K562 (cell line): ENCODE measurements at regions not wholly inside any gene's neighbourhood (a gene's known extent, or its start where the extent isn't known, plus 50 kb on each side); places are given as distances from the start of the nearest gene placed in this dataset.

Experiments
- CTCF ChIP-seq, 3 experiments: IDR thresholded peaks in 2 of 3; conservative IDR thresholded peaks in 1 of 3; 2 replicates each; pipeline ENCODE4 v1.5.1; 2011 to 2012; ENCODE audit warnings: low read length in 3 of 3, mild to moderate bottlenecking in 3 of 3, control low read depth in 2 of 3, improper control_type of control experiment in 1 of 3, inconsistent platforms in 1 of 3, low read depth in 1 of 3, mixed read lengths in 1 of 3, moderate library complexity in 1 of 3; ENCODE audit not compliant: insufficient read depth in 2 of 3
- ZNF407 ChIP-seq: fragments of 450-650 bp; IDR thresholded peaks from 2 replicates; pipeline ENCODE4 v1.6.1; 2016; ENCODE audit warnings: low read depth

GRCh38 chr14:82251494-82251893 lies 717.8 kb upstream of the SEL1L start:
- TF ChIP-seq ZNF407, result no peak
- TF ChIP-seq CTCF (IDR thresholded peaks at IDR 0.05 in 2 of 3, conservative IDR thresholded peaks at IDR 0.05 in 1 of 3; ENCODE audit: insufficient read depth in 2 of 3, low read depth in 1 of 3, low read length in 3 of 3), result no peak
